ENCODE measurements at regions not wholly inside any gene's neighbourhood (a gene's known extent, or its start where the extent isn't known, plus 50 kb on each side); places are given as distances from the start of the nearest gene placed in this dataset.

DNA sequence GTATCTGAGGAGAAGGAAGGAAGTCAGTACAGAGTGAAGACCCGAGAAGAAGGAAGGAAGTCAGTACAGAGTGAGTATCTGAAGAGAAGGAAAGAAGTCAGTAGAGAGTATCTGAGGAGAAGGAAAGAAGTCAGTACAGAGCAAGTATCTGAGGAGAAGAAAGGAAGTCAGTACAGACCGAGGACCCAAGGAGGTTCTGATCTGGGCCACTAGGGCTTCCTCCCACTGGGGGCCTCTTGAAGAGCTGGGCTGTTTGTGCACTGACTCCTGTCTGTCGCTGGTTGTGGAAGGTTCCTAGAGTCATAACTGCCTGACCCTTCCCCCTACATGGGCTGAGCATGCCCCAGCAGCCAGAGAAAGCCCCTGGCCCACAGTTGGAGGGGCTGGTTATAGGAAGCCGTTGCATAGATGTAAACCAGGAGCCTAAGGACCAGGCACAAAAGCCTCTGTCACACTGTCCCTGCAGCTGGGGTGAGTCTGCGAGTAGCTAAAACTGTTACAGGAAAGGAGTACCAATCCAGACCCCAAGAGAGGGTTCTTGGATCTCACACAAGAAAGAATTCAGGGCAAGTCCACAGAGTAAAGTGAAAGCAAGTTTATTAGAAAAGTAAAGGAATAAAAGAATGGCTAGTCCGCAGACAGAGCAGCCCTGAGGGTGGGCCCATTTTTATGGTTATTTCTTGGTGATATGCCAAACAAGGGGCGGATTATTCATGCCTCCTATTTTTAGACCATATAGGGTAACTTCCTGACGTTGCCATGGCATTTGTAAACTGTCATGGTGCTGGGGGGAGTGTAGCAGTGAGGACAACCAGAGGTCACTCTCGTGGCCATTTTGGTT is 395.9 kb downstream of the PREX1 start:
- TF ChIP-seq ZNF274 (IDR thresholded peaks at IDR 0.05; ENCODE audit: low read depth, low read length) = no peak
- no peak for TF ChIP-seq YY1 (IDR thresholded peaks at IDR 0.05; ENCODE audit: insufficient read depth, insufficient read length)
- TF ChIP-seq SUZ12 (IDR thresholded peaks at IDR 0.05; ENCODE audit: extremely low read depth, insufficient read depth, insufficient read length) = no peak
